ENCODE measurements at regions not wholly inside any gene's neighbourhood (a gene's known extent, or its start where the extent isn't known, plus 50 kb on each side); places are given as distances from the start of the nearest gene placed in this dataset.

GRCh38 chr20:60808701-60809100 is 443.4 kb upstream of the CDH4 start:
- DNase-seq, result no peak

GRCh38 chr20:60810561-60810960 is 441.5 kb upstream of the CDH4 start:
- DNase-seq, result no peak

GRCh38 chr20:60812561-60812960 is 439.5 kb upstream of the CDH4 start:
- DNase-seq, result no peak

GRCh38 chr20:60813066-60813465 is 439.0 kb upstream of the CDH4 start:
- no peak for DNase-seq

GRCh38 chr20:60815656-60816055 is 436.4 kb upstream of the CDH4 start:
- DNase-seq, result no peak

GRCh38 chr20:60816901-60817300 is 435.2 kb upstream of the CDH4 start:
- DNase-seq, result no peak

GRCh38 chr20:60817891-60818290 is 434.2 kb upstream of the CDH4 start:
- DNase-seq, result no peak

GRCh38 chr20:60819511-60819910 is 432.6 kb upstream of the CDH4 start:
- no peak for DNase-seq

- DNase-seq, result no peak
Observed at GRCh38 chr20:60820149-60820548, 431.9 kb upstream of the CDH4 start.

GRCh38 chr20:60820918-60821317 is 431.1 kb upstream of the CDH4 start:
- no peak for DNase-seq

GRCh38 chr20:60822699-60823607 is 429.1 kb upstream of the CDH4 start:
- DNase-seq, result no peak

GRCh38 chr20:60835876-60836275 is 416.2 kb upstream of the CDH4 start:
- no peak for DNase-seq

- no peak for DNase-seq
Observed at GRCh38 chr20:60837173-60837770, 414.8 kb upstream of the CDH4 start.

GRCh38 chr20:60838297-60838696 is 413.8 kb upstream of the CDH4 start:
- DNase-seq, result no peak

GRCh38 chr20:60840971-60841370 is 411.1 kb upstream of the CDH4 start:
- DNase-seq, result no peak

- DNase-seq, result no peak
Observed at GRCh38 chr20:60845146-60845545, 406.9 kb upstream of the CDH4 start.

GRCh38 chr20:60851826-60852704 is 400.0 kb upstream of the CDH4 start:
- DNase-seq, result no peak

GRCh38 chr20:60857708-60858107 is 394.4 kb upstream of the CDH4 start:
- DNase-seq, result no peak

- no peak for DNase-seq
Observed at GRCh38 chr20:60862601-60863000, 389.5 kb upstream of the CDH4 start.

- no peak for DNase-seq
Observed at GRCh38 chr20:60863548-60863947, 388.5 kb upstream of the CDH4 start.

- DNase-seq, result no peak
Observed at GRCh38 chr20:60867589-60867988, 384.5 kb upstream of the CDH4 start.

GRCh38 chr20:60868316-60868891 is 383.7 kb upstream of the CDH4 start:
- DNase-seq, result no peak

GRCh38 chr20:60869087-60869486 is 383.0 kb upstream of the CDH4 start:
- DNase-seq, result no peak

All from inflammatory macrophage (primary cell).